HG03135 (cell line): ENCODE measurements at regions not wholly inside any gene's neighbourhood (a gene's known extent, or its start where the extent isn't known, plus 50 kb on each side); places are given as distances from the start of the nearest gene placed in this dataset.
"Not testable (repeated sequence)": the region's sequence is repeated elsewhere in the genome, so short reads cannot be mapped to it uniquely, and the experiment has no call there.

Experiments
- ATAC-seq: cut with Tn5 transposase; IDR thresholded peaks from one replicate; pipeline ENCODE4 v1.9.1; 2021; ENCODE audit warnings: mild to moderate bottlenecking, moderate library complexity; ENCODE audit not compliant: unreplicated experiment

DNA sequence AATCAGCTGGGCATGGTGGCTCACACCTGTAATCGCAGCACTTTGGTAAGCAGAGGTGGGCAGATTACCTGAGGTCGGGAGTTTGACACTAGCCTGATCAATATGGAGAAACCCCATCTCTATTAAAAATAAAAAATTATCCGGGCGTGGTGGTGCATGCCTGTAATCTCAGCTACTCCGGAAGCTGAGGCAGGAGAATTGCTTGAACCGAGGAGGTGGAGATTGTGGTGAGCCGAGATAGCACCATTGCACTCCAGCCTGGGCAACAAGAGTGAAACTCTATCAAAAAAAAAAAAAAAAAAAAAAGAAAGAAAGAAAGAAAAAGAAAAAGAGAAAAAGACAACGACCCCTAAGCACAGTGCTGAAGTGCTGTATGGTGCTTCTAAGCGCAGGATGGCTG is 280.6 kb upstream of the MAF start:
- ATAC-seq = not testable (repeated sequence)

DNA sequence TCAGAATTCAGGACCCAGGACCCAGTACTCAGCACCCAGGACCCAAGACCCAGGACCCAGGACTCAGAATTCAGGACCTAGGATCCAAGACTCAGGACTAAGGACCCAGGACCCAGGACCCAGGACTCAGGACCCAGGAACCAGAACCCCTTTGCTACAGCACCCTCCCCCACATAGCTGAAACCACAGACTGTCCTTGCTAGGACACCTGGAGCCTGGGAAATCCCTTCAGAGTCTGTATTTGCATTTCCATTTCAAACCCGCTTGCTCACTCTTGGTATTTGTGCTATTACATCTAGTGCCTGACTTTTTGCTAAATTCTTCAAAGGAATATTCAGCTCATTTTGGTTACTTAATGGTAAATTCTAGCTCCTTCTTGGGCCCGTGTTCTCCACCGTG is 275.8 kb upstream of the MAF start:
- ATAC-seq = no peak

DNA sequence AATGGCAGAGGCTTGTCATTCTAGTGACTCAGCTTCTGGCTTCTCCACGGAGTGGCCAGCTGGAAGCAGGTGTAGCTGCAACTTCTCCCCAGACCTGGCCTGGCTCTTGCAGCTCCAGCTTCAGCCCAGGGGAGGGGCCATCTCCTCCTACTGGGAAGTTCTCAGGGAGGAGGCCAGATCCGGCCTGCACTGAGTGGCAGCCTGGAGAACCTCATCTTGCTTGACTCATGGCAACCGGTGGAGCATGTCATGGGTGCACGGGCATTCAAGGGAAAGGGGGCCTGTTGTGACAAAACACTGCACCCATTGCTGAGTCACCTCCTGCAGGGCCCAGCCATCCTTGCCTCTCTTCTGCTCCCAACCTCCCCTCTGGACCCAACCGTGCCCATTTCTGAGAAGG is 273.9 kb upstream of the MAF start:
- ATAC-seq = no peak

DNA sequence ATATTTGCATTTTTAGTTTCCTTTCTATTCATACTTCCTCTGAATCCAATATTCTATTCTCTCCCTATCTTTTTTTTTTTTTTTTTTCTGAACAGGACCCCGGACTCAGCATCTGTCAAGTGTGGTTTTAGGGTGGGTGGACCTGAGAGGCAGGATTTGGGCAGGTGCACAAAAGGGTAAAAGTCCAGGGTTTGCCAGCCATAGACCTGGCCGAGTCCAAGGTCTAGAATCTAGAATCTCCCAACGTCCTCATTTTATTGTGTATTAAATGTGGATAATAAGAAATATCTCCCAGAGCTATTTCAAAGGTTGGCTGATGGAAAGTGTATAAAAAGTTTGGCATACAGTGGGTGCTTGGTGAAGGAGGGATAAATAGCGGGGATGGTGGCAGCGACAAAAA is 273.3 kb upstream of the MAF start:
- no peak for ATAC-seq

DNA sequence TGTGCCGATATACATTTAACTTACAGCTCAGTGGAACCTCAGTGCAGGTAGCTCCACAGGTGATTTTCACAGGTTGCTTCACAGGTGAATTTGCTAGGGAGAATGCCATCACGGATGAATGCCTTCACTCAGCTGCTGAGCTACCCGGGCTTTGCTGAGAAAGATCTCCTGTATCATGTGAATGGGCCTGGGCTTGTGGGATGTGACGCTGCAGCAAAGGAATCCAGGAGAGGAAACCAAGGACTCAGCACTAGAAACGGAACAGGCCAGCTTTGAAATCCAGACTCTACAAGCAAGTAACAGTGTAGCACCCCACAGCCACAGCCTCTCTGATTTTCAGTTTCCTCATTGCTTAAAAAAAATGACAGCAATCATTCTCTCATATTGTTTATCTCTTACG is 271.4 kb upstream of the MAF start:
- ATAC-seq = no peak

DNA sequence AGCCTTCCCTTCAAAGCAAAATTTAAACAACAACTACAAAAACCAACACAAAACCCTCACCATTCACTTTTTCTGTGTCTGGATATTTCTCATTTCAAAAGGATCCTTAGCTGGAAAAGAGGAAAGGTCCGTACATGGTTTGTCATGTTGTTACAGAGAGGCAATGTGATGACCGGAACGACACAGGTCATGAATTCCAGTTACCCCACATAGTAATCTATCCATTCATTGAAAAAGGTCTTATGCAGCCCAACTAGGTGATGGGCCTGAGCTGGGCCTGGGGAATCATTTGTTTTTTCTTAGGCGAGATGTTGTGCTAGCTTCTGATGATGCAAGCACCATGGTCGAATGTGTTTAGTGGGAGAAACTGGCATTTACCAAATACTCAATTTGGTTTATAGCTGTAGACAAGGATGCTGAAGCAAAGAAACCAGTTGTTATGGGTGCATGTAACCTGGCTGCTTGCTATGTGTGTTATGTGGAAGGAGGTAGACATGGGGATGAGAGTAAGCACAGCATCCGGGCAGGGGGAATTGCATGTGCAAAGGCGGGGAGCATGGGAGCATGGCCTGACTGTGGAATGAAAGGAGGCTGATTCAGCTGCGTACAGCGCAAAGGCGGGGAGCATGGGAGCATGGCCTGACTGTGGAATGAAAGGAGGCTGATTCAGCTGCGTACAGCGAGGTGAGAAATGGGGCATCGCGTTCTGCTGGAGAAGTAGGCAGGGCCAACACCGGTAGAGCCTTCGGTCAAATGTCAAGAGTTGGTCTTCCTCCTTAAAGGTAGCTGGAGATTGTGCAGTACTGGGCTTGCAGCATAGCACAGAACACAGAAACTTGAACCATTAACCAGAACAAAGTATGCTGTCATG is 269.7 kb upstream of the MAF start:
- no peak for ATAC-seq

DNA sequence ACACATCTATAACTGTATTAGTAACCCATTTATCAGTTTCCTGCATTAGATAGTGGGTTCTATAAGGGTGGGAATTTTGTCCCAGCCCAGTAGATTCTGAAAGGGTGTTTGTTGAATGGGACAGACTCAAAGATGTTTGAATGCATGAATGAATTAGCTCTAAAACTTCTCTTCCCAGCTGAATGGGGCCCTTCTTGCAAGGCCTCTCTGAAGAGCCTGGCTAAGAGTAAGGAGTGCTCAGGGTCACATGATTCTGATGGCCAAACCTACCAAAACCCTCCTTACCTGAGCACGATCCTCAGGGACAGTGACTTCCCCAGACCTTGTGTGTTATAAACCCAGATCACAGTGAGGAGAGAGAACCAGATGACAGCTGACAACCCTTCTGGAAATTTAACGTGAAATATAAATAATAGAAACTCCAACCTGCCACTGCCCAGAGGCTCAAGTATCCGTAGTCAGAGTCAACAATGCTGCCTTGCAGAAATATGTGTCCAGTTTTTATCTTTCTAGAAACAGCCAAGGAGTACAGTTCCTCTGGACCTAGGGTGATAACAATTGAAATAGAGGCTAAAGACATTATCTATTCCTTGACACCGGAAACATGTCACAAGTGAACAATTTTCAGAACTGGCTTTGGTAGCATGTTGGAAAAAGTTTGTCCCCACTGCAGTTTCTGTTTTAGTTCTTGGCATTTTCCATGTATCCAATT is 268.9 kb upstream of the MAF start:
- ATAC-seq = no peak

DNA sequence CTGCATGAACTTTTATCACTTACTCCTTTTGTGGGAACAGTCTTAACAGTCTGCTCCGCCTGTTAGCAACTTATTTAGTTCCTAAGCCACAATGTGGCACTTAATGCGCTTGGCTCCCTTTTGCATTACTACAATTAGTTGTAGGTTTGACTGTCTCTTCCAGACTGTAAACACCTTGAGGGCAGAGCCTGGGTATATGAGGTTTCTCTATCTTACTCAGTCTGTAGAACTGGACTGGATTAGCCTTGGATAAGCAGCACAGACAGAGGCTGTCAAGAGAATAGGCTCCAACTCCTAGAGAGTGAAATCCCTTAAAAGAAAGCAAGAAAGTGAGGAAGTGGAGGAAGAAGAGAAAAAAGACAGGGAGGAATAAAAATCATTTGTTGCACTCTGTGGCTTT is 268.3 kb upstream of the MAF start:
- no peak for ATAC-seq

DNA sequence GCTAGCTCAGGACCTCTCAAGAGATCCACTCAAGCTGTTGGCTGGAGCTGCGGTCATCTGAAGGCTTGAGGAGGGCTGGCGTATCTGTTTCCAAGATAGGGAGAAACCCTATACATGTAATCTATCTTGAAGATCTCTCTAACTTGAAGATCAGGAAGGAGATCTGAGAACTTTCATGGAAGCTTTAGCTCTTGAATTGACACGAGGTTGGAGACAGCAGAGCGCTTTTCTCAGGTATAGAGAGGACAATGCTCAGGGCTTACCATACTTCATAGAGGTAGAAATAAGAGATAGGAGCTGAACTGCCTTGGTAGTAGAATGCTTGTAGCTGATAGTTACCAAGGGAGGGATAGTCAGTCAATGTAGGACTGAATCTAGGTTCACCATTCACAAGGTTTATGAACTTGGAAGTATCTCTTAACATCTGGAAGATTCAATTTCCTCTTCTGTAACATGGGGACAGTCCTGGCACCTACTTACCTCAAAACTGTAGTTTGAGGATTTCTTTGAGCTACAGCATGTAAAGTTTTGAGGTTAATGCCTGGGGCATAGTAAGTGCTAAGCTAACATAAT is 267.0 kb upstream of the MAF start:
- no peak for ATAC-seq

DNA sequence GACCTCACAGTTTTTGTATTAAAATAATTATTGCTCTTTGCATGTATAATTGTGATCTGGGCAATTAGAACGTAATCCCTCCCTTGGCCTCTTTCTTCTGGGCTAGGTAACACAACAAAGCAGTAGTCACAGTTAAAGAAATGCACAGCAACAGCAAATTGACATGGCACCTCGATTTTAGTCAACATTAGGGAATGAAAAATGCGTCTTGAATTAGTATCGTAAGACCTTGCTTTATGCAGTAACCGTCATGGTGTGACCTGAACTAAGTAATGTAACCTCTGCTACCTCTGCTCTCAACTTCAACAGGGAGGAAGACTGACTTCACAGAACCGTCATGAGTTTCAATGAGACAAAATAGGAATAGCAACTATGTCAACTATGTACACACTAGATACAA is 265.4 kb upstream of the MAF start:
- no peak for ATAC-seq

DNA sequence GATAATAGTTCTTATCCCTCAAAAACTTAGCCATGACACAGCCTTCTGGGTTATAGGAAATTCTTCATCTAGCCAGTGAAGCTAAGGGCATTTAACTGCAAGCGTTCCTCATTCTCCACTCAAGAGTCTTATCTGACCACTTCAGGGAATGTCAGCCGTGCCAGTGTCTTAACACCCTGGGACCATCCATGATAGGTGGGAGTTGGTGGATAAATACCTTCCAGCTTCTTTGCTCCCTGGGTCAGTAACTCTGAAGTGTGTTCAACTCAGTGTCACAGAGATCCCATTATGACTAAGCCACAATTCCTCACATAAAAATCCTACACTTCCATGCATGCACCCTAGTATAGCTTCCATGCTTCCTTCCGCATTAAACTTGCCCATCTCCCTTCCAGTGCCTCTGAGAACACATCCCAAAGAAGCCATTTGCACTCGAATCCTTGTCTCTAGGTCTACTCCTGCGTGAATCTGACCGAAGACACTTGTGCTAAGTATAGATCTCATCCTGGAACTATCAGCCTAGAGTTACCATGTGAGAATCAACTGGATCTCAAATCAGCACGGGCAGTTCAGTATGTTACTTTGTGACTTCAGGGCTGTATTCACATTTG is 264.3 kb upstream of the MAF start:
- no peak for ATAC-seq

DNA sequence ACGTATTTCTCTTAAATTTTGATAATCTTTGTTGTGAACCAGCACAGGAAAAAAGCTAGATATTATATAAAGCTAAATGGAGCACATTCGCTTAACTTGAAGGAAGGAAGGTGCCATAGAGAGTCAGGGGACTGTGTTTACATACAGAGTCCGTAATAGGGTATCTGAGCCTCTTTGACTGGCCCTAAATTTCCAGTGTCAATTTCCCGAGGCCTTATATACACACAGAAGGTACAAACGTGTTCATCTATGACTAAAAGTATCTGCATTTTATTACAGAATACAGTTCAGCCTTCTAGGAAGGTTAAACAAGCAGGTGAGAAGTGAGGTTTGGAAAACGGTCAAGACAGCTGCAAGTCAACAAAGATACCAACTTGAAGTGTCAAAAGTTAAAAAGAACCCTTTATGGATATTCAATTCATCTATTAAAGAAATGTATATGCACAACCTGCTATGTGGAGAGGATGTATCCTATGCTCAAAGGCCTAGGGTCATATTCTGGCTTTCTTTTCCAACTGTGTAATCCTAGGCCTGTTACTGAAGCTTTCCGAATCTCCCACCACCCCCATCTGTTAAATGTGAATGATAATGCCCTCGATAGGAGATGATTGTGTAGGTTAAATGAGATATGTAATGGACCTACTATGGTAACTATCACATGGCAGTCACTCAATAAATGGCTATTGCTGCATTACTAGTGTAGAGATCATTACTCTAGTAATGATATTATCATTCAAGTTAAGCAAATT is 263.7 kb upstream of the MAF start:
- no peak for ATAC-seq

DNA sequence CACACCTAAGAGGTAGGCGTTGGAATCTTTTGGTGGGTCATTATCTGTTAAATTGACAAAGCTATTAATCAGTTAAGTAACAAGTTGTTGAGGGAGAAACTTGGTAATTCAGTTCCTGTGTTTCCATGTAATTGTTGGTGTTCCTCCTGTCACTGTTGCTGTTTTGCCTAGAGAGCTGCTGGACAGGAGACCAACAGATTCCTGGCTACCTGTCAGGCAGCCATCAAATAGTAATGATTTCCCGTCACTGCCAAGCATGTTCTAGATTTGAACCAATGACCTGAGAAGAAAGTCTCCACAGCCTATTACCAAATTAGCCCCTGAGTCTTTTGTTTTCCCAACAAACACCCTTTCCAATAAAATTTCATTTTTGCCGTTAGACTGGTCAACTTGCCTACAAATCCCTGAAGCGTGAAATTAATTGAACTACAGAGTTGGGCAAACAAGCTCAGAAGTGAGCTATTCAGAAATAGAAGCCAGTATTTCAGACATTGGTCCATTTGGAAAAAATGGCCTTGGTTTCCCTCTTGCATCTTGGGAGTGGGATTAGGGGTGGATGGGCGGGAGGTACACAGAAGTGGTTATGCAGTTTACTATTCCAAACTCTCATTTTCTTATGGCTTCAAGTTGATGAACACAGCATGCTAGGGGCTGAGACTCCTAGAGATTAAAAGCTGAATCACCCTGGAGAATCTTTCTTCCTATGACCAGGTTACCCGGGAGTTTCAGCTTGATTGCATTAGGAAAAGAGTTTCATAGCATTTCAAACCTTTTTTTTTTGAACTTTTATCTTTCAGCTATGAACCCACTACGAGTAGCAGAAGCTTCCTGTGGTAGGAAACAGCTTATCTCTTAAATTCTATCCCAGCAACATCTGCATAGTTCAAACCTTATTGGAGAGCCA is 262.8 kb upstream of the MAF start:
- no peak for ATAC-seq

DNA sequence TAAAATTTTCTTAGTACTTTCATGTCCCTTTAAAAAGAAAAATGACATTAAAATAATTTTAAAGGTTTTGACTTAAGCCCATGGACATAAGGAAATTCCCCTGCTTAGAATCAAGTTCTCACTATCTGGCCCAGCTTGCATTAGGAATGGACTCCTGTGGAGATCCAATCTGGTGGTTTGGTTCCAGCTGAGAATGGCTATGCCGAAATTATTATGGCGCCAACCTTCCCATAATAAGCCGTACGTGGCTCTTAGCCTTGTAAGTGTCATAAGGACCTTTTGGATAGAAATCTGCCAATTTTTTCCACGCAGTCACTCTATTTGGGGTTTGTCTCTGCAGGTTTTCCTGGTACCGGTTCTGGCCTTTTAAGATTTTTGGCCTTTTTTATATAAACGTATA is 262.1 kb upstream of the MAF start:
- no peak for ATAC-seq

DNA sequence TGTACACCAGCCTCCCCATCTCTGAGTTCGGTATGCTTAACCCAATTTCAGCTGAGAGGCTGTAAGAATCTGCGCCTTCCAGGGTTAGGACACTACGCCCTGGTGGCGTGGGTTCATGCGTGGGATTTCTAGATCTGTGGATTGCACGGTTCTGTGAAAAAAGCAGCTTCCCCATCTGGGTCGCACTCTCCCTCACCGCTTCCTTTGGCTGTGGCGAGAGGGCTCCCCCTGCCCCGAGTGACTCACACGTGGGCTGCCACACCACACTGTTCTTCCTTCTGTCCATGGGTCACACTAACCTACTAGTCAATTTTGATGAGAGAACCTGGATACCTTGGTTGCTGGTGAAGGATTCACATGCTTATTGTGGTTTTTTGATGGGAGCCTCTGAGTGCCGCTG is 256.0 kb upstream of the MAF start:
- no peak for ATAC-seq

DNA sequence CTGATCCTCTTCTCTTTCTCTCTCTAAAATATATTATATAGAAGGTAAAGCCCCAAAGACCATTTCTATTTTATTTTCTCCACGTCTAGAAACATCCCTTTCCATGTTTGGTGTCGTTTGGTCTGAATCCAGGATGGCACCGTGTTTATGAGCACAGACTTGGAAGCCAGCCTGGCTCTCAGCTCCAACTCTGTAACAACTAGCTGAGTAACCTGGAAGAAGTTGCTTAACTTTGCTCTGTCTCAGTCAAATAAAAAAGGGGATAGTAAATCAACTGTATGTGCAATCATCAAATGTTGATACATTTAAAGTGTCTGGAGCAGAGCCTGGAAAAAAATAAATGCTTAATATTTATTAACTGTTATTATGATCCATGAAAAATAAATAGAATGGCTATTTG is 249.8 kb upstream of the MAF start:
- ATAC-seq = no peak

DNA sequence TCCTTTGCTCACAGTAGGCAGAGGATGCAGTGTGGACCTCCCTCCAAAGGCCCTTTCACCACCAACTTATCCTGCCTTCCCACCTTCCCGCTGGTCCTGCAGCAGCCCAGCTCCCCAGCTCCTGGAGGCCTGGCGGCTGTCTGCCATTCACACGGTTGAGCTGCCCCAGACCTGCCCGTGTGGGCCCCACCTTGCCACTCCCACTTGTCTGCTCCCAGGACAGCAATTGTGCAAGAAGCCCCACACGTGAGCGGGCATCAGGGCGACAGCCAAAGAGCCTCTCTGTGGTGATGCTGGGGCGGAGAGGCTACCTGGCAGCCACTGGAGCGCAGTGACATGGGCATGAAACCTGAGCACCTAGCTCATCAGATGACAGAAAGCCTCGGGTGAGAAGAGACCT is 248.6 kb upstream of the MAF start:
- no peak for ATAC-seq

DNA sequence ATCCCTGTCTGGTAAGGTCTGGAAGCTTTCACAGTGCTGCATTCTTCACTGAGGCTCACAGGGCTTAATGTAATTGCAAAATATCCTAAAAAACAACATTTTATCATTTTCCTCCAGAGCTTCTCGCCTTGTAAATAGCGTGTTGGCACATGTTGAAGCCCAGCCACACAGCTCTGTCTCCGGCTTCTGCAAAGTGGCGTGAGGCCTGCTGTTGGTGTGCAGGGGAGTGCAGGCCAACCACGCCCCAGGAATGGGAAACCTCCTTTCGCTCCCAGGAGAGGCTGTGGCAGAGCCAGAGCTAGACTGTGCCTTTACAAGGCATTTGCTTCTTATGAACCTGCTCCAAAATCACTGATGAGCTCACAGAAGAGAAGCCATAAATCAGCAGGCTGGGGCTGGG is 248.2 kb upstream of the MAF start:
- no peak for ATAC-seq

DNA sequence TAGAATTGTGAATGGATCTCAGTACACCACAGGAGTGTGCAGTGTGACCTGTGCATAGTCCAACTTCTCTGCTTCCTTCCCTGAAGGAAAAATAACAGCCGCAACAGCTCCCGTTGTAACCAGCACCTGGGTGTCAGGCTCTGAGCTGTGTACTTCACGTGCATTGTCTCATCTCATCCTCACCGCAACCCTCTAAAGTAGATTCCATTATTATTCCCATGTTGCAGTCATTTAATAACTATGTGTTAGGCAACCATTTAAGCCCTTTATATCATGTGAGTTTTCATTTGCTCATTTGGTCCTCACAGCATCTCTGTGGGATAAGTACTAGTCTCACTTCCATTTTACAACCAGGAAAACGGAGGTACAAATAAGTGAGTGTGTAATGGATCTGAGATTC is 247.0 kb upstream of the MAF start:
- ATAC-seq = no peak

DNA sequence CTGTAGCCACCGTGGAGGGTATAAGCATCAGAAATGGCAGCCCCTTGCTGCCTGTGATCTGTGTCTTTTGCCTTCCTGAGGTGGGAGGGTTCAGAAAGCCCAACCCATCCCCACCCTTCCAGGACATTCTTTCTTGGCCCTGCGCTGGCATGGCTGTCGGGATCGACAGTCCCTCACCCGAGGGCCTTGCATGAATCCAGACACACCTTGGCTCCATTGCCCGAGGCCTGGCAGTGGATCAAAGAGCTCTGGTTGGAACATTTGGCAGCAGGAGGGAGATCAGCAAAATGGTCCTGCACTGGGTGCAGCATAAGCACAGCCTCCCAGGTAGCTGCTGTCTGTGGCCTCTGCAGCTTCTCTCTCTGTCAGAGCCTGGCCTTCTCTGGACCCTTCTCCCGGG is 246.6 kb upstream of the MAF start:
- ATAC-seq = no peak
